NCI-H748 (cell line): ENCODE measurements at regions not wholly inside any gene's neighbourhood (a gene's known extent, or its start where the extent isn't known, plus 50 kb on each side); places are given as distances from the start of the nearest gene placed in this dataset.

Experiments used
- DNase-seq: peaks from one replicate; lab custom pipeline; 2025; ENCODE audit not compliant: unreplicated experiment; lab: John Stamatoyannopoulos, UW

GRCh38 chr5:125302577-125302976 lies 556.1 kb upstream of the ZNF608 start:
- no peak for DNase-seq

- DNase-seq: no peak
Measured at GRCh38 chr5:125306741-125307140, 560.3 kb upstream of the ZNF608 start.

GRCh38 chr5:125310749-125311148 lies 564.3 kb upstream of the ZNF608 start:
- no peak for DNase-seq

- no peak for DNase-seq
Measured at GRCh38 chr5:125311743-125312142, 565.3 kb upstream of the ZNF608 start.

GRCh38 chr5:125313555-125313954 lies 567.1 kb upstream of the ZNF608 start:
- no peak for DNase-seq

GRCh38 chr5:125315306-125315705 lies 568.9 kb upstream of the ZNF608 start:
- no peak for DNase-seq

- DNase-seq: no peak
Measured at GRCh38 chr5:125316391-125316790, 570.0 kb upstream of the ZNF608 start.

- DNase-seq: peak; percentile 99
Measured at GRCh38 chr5:125316915-125317535, 570.6 kb upstream of the ZNF608 start.

GRCh38 chr5:125317536-125317995 lies 571.1 kb upstream of the ZNF608 start:
- peak; percentile 99 for DNase-seq

- DNase-seq: no peak
Measured at GRCh38 chr5:125321654-125322053, 575.2 kb upstream of the ZNF608 start.

- peak; percentile 47 for DNase-seq
Measured at GRCh38 chr5:125323613-125324012, 577.2 kb upstream of the ZNF608 start.

- no peak for DNase-seq
Measured at GRCh38 chr5:125325488-125326149, 579.2 kb upstream of the ZNF608 start.

GRCh38 chr5:125326150-125326510 lies 579.7 kb upstream of the ZNF608 start:
- peak; percentile 98 for DNase-seq

GRCh38 chr5:125327676-125328075 lies 581.2 kb upstream of the ZNF608 start:
- DNase-seq: no peak

- DNase-seq: no peak
Measured at GRCh38 chr5:125331987-125332598, 585.7 kb upstream of the ZNF608 start.

GRCh38 chr5:125333416-125333815 lies 587.0 kb upstream of the ZNF608 start:
- no peak for DNase-seq

GRCh38 chr5:125336401-125336800 lies 590.0 kb upstream of the ZNF608 start:
- no peak for DNase-seq

GRCh38 chr5:125337294-125337693 lies 590.9 kb upstream of the ZNF608 start:
- DNase-seq: no peak

- DNase-seq: no peak
Measured at GRCh38 chr5:125338440-125339174, 592.2 kb upstream of the ZNF608 start.

- no peak for DNase-seq
Measured at GRCh38 chr5:125341436-125341835, 595.0 kb upstream of the ZNF608 start.

- no peak for DNase-seq
Measured at GRCh38 chr5:125343015-125343414, 596.6 kb upstream of the ZNF608 start.

- no peak for DNase-seq
Measured at GRCh38 chr5:125346316-125346715, 599.9 kb upstream of the ZNF608 start.
